ENCODE measurements at regions not wholly inside any gene's neighbourhood (a gene's known extent, or its start where the extent isn't known, plus 50 kb on each side); places are given as distances from the start of the nearest gene placed in this dataset.
"Not testable (repeated sequence)": the region's sequence is repeated elsewhere in the genome, so short reads cannot be mapped to it uniquely, and the experiment has no call there.

DNA sequence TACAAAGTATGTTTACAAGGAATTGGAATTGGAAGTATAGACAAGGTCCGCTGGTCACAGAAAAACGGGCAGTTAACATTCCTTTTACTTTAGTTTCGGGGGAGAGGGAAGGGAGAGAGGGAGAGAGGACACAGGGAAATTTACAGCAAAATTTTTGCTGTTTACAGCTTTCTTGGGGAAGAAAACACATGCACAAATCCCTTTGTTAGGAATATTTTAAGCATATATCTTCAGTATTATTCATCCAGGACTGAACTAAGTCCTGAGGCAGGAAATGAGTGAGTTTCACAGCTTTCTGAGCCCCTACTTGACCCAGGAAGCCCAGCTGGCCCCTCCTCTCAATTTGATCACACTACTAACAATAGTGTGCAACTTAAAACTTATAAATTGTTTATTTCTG, 113.4 kb upstream of the VANGL1 start:
- not testable (repeated sequence) for H3K27ac Mint-ChIP-seq; ATAC-seq (replicated peaks); H3K36me3 Mint-ChIP-seq (ENCODE audit: insufficient read depth); H3K4me1 Mint-ChIP-seq (ENCODE audit: low read depth in 2 of 2); H3K4me3 Mint-ChIP-seq; DNase-seq; H3K9me3 Mint-ChIP-seq
- H3K27me3 Mint-ChIP-seq = peaks cover 27 to 28% of the 10 kb centered on the region in 2 donors

- DNase-seq (no peak), ATAC-seq (replicated peaks) (no peak)
- Mint-ChIP-seq H3K36me3 (ENCODE audit: insufficient read depth) (no peaks in the 10 kb centered on the region), H3K27me3 (peaks cover 25 to 28% of the 10 kb centered on the region in 2 donors), H3K4me1 (ENCODE audit: low read depth in 2 of 2) (peaks cover 0 to 5% of the 10 kb centered on the region in 2 donors), H3K27ac (no peak overlapping the region), H3K4me3 (no peak overlapping the region), H3K9me3 (no peaks in the 10 kb centered on the region)
These were observed 114.0 kb upstream of the VANGL1 start for GRCh38 chr1:115527746-115528145.

DNA sequence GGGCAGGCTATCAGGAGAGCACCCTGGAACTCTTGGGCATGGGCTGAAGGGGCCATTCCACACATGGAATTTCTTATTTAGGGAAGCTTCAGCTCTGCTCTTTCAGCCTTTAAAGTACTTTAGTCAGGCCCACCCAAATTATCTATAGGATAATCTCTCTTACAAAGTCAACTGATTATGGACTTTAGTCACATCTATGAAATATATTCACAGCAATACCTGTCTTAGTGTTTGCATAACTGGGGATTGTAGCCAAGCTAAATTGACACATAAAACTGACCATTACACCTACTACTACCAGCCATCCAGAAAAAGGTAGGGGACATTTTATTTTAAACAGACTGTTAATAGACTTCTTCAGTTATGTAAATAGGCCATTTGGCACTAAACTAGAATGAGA, 114.9 kb upstream of the VANGL1 start:
- no peak overlapping the region for H3K4me3 Mint-ChIP-seq
- no peaks in the 10 kb centered on the region for H3K36me3 Mint-ChIP-seq (ENCODE audit: insufficient read depth)
- H3K27ac Mint-ChIP-seq = no peak overlapping the region
- H3K9me3 Mint-ChIP-seq = no peaks in the 10 kb centered on the region
- DNase-seq (no peak), ATAC-seq (replicated peaks) (no peak)
- H3K27me3 Mint-ChIP-seq = peaks cover 17 to 23% of the 10 kb centered on the region in 2 donors
- H3K4me1 Mint-ChIP-seq (ENCODE audit: low read depth in 2 of 2) = peaks cover 0 to 2% of the 10 kb centered on the region in 2 donors

DNA sequence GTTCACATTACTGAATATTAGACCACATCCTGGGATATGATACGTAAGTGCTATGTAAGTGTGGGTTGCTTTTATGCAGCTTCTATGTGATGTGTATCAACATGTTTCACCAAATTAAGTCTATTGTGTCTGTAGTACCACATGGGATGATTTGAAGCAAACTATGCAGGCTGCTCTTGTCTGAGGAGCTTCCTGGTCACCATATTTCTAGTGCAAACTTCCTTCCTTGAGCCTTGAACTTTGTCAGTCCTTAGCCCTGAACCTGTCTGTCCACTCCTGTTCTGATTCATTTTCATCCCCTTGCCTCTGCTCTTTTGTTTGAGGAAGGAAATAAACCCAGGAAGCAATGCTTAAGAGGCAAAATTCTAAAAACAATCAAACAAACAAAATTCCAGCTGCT, 117.5 kb upstream of the VANGL1 start:
- Mint-ChIP-seq H3K4me3 (no peak overlapping the region), H3K36me3 (ENCODE audit: insufficient read depth) (peaks cover 3% of the 10 kb centered on the region), H3K27ac (no peak overlapping the region), H3K4me1 (ENCODE audit: low read depth in 2 of 2) (no peaks in the 10 kb centered on the region), H3K27me3 (peaks cover 34 to 36% of the 10 kb centered on the region in 2 donors), H3K9me3 (no peaks in the 10 kb centered on the region)
- ATAC-seq (replicated peaks) = no peak
- no peak for DNase-seq

- Mint-ChIP-seq H3K4me1 (ENCODE audit: low read depth in 2 of 2) (no peaks in the 10 kb centered on the region), H3K4me3 (no peak overlapping the region), H3K36me3 (ENCODE audit: insufficient read depth) (peaks cover 3% of the 10 kb centered on the region), H3K9me3 (no peaks in the 10 kb centered on the region), H3K27me3 (peaks cover 24 to 26% of the 10 kb centered on the region in 2 donors), H3K27ac (no peak overlapping the region)
- no peak for ATAC-seq (replicated peaks)
- no peak for DNase-seq
These were observed 119.4 kb upstream of the VANGL1 start for GRCh38 chr1:115522386-115522785.

- no peaks in the 10 kb centered on the region for H3K4me1 Mint-ChIP-seq (ENCODE audit: low read depth in 2 of 2)
- DNase-seq (no peak), ATAC-seq (replicated peaks) (no peak)
- no peaks in the 10 kb centered on the region for H3K36me3 Mint-ChIP-seq (ENCODE audit: insufficient read depth)
- no peak overlapping the region for H3K4me3 Mint-ChIP-seq
- no peak overlapping the region for H3K27ac Mint-ChIP-seq
- no peaks in the 10 kb centered on the region for H3K9me3 Mint-ChIP-seq
- peaks cover 14% of the 10 kb centered on the region in 2 donors for H3K27me3 Mint-ChIP-seq
These were observed 126.5 kb upstream of the VANGL1 start for GRCh38 chr1:115515270-115515669.

GRCh38 chr1:115510226-115510625, 131.5 kb upstream of the VANGL1 start:
- not testable (repeated sequence) for DNase-seq; ATAC-seq (replicated peaks); H3K36me3 Mint-ChIP-seq (ENCODE audit: insufficient read depth); H3K4me3 Mint-ChIP-seq; H3K9me3 Mint-ChIP-seq; H3K27ac Mint-ChIP-seq; H3K4me1 Mint-ChIP-seq (ENCODE audit: low read depth in 2 of 2)
- H3K27me3 Mint-ChIP-seq = peaks cover 7 to 16% of the 10 kb centered on the region in 2 donors

DNA sequence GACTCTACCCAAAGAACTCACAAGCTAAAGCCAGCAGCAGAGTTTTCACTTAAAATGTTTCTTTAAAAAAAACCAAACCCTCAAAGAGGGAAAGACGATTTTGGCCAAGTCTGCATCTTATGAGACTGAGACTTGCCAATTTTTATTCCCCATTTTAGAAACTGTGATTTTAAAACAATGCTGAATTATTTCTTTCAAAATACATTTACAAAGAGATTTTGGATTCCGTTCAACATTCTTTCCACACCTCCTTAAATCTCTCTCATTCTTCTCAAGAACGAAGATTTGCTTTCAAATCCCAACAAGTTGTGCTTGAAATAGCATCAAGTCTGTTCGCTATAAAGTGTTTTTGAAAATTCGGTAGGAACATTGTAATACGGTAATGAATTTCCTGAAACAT, 133.9 kb upstream of the VANGL1 start:
- Mint-ChIP-seq H3K4me3 (no peak overlapping the region), H3K27ac (no peak overlapping the region), H3K27me3 (peaks cover 13 to 16% of the 10 kb centered on the region in 2 donors), H3K36me3 (ENCODE audit: insufficient read depth) (no peaks in the 10 kb centered on the region), H3K4me1 (ENCODE audit: low read depth in 2 of 2) (no peaks in the 10 kb centered on the region), H3K9me3 (no peaks in the 10 kb centered on the region)
- no peak for DNase-seq
- no peak for ATAC-seq (replicated peaks)

GRCh38 chr1:115506924-115507589, 134.7 kb upstream of the VANGL1 start:
- DNase-seq = no peak

GRCh38 chr1:115506518-115506917, 135.3 kb upstream of the VANGL1 start:
- Mint-ChIP-seq H3K4me1 (ENCODE audit: low read depth in 2 of 2) (no peaks in the 10 kb centered on the region), H3K4me3 (no peak overlapping the region), H3K27ac (no peak overlapping the region), H3K9me3 (no peaks in the 10 kb centered on the region), H3K27me3 (peaks cover 13 to 28% of the 10 kb centered on the region in 2 donors), H3K36me3 (ENCODE audit: insufficient read depth) (no peaks in the 10 kb centered on the region)
- ATAC-seq (replicated peaks) (no peak), DNase-seq (no peak)

More at GRCh38 chr1:115506924-115507589, 134.7 kb upstream of the VANGL1 start:
- H3K4me1 Mint-ChIP-seq (ENCODE audit: low read depth in 2 of 2) = no peaks in the 10 kb centered on the region
- H3K27me3 Mint-ChIP-seq = peaks cover 13 to 23% of the 10 kb centered on the region in 2 donors
- H3K27ac Mint-ChIP-seq = no peak overlapping the region
- no peak for ATAC-seq (replicated peaks)
- H3K4me3 Mint-ChIP-seq = no peak overlapping the region
- H3K9me3 Mint-ChIP-seq = no peaks in the 10 kb centered on the region
- no peaks in the 10 kb centered on the region for H3K36me3 Mint-ChIP-seq (ENCODE audit: insufficient read depth)

DNA sequence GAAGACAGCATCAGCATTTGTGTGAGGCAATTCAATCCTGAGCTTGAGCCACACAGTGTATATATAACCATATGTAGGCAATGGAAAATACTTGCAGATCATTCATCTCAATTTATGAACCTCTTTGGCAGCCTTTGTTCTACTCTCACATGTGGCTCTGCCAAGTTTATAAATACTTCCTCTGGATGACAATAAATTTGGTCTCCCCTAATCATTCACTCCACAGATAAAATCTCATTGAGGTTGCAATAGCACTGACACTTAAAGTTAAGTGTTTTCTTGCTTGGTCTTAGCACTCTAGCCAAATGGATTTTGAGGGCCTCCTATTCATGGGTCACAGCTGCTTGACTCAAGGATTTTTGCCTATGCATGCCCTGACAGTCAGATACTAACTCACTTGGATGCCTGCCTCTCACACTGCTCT, 136.6 kb upstream of the VANGL1 start:
- Mint-ChIP-seq H3K27ac (no peak overlapping the region), H3K4me1 (ENCODE audit: low read depth in 2 of 2) (no peaks in the 10 kb centered on the region), H3K36me3 (ENCODE audit: insufficient read depth) (no peaks in the 10 kb centered on the region), H3K27me3 (peaks cover 13 to 32% of the 10 kb centered on the region in 2 donors), H3K9me3 (no peaks in the 10 kb centered on the region), H3K4me3 (no peak overlapping the region)
- DNase-seq (no peak), ATAC-seq (replicated peaks) (no peak)

DNA sequence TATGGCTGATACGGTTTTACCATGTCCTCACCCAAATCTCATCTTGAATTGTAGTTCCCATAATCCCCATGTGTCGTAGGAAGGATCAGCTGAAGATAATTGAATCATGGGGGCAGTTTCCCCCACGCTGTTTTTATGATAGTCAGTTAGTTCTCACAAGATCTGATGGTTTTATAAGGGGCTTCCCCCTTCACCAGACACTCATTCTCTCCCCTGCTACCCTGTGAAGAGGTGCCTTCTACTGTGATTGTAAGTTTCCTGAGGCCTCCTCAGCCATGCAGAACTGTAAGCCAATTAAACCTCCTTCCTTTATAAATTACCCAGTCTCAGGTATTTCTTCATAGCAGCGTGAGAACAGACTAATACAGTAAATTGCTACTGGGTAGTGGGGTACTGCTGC, 139.6 kb upstream of the VANGL1 start:
- H3K27ac Mint-ChIP-seq; H3K9me3 Mint-ChIP-seq; ATAC-seq (replicated peaks); H3K4me1 Mint-ChIP-seq (ENCODE audit: low read depth in 2 of 2); H3K4me3 Mint-ChIP-seq; DNase-seq; H3K36me3 Mint-ChIP-seq (ENCODE audit: insufficient read depth): not testable (repeated sequence)
- H3K27me3 Mint-ChIP-seq = peaks cover 13 to 44% of the 10 kb centered on the region in 2 donors

DNA sequence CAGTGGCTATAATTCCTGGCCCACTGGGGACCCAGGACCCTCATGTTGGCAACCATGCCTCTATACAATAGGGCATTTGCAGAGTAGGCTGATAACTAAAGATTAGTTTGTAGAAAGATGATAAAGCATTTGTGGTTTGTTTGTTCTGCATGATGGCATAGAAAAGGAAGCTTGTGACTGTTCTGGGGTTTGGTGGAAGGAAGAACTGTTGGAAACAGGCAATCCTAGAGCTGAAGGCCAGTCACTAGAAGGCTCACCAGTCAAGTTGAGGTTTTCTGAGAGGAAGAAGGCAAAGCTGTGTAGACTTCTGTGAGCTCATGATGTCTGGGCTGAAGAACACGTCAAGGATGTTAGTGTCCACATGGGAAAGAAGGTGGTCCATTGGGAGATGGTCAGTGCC, 140.3 kb upstream of the VANGL1 start:
- no peaks in the 10 kb centered on the region for H3K4me1 Mint-ChIP-seq (ENCODE audit: low read depth in 2 of 2)
- H3K27ac Mint-ChIP-seq = no peak overlapping the region
- no peak for DNase-seq
- peaks cover 9 to 41% of the 10 kb centered on the region in 2 donors for H3K27me3 Mint-ChIP-seq
- no peaks in the 10 kb centered on the region for H3K9me3 Mint-ChIP-seq
- H3K4me3 Mint-ChIP-seq = no peak overlapping the region
- no peak for ATAC-seq (replicated peaks)
- H3K36me3 Mint-ChIP-seq (ENCODE audit: insufficient read depth) = no peaks in the 10 kb centered on the region

DNA sequence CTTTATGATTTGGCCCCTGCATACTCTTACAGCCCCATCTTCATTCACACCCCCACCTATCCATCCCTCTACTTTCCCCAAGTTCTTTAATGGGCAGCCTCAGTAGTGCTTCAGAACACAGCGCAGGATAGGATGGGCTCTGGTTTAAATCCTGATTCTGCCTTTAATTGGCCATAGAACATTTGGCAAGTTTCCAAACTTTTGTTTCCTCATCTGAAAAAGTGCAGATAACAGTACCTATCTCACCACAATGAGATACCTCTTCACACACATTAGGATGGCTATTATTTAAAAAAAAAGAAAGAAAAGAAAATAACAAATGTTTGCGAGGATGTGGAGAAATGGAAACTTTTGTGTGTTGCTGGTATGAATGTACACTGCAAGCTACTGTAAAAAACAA, 142.5 kb upstream of the VANGL1 start:
- Mint-ChIP-seq H3K4me1 (ENCODE audit: low read depth in 2 of 2) (peaks cover 0 to 3% of the 10 kb centered on the region in 2 donors), H3K4me3 (no peak overlapping the region), H3K9me3 (no peaks in the 10 kb centered on the region), H3K27ac (no peak overlapping the region), H3K36me3 (ENCODE audit: insufficient read depth) (peaks cover 3% of the 10 kb centered on the region), H3K27me3 (peaks cover 0 to 45% of the 10 kb centered on the region in 2 donors)
- DNase-seq = no peak
- ATAC-seq (replicated peaks) = no peak

Data from effector memory CD8-positive, alpha-beta T cell (primary cell).